Adrenal gland (tissue), 9 donors: ENCODE measurements at regions not wholly inside any gene's neighbourhood (a gene's known extent, or its start where the extent isn't known, plus 50 kb on each side); places are given as distances from the start of the nearest gene placed in this dataset.

Experiments used
- DNase-seq, 7 donors: peaks; one replicate each; pipeline ENCODE4 v3.0.0-alpha.2; 2019 to 2020
- H3K27ac ChIP-seq, 5 donors: fragments of 200-600 bp; sonication (generic) in 4 of 5; 1 replicate in 3 of 5; 2 replicates in 2 of 5; pipeline versions ENCODE4 v1.5.1 to v1.8.0; 2016 to 2020; ENCODE audit warnings: mild to moderate bottlenecking in 1 of 5
- H3K27me3 ChIP-seq: fragments of 200-600 bp; 2 replicates; pipeline ENCODE4 v1.8.0; 2021
- H3K36me3 ChIP-seq, 2 donors: fragments of 200-600 bp; replicated peaks in 1 of 2; 1 replicate in 1 of 2; 2 replicates in 1 of 2; pipeline versions ENCODE4 v1.5.1 to v1.8.0; 2018 to 2022
- H3K4me1 ChIP-seq, 2 donors: fragments of 200-600 bp; replicated peaks in 1 of 2; 1 replicate in 1 of 2; 2 replicates in 1 of 2; pipeline versions ENCODE4 v1.5.1 to v1.8.0; 2018 to 2021
- H3K4me3 ChIP-seq, 4 donors: fragments of 200-600 bp; sonication (generic) in 3 of 4; one replicate each; pipeline ENCODE4 v1.5.1; 2016 to 2018
- H3K9me3 ChIP-seq, 3 donors: fragments of 200-600 bp; sonication (generic) in 1 of 3; replicated peaks in 1 of 3; 1 replicate in 2 of 3; 2 replicates in 1 of 3; pipeline versions ENCODE4 v1.5.1 to v1.8.0; 2016 to 2021
- POLR2A ChIP-seq, 2 donors: fragments of 450-650 bp; IDR thresholded peaks; one replicate each; pipeline ENCODE4 v1.6.1; 2017; ENCODE audit warnings: antibody characterized with exemption in 2 of 2, mild to moderate bottlenecking in 2 of 2, moderate library complexity in 1 of 2
- WGBS, 4 donors: extraction: QIAGEN DNeasy Blood & Tissue Kit in 2 of 4; methylation state at CpG; one replicate each; pipeline versions ENCODE4 v1.1.5 to v1.1.7; 2013 to 2017; 5-methylcytosine and 5-hydroxymethylcytosine counted together
- intact Hi-C, 2 donors: fragments of 100-400 bp; cut with DNase I; formaldehyde crosslinking; loops; one replicate each; pipeline versions ENCODE4 v1.14.1 to v1.15.0; 2022 to 2023
- TF ChIP-seq, protein P1 (sequence below), 6 experiments: fragments of 450-650 bp in 4 of 6; fragments of 200-600 bp in 2 of 6; sonication (generic) in 1 of 6; IDR thresholded peaks; 1 replicate in 5 of 6; 2 replicates in 1 of 6; pipeline versions ENCODE4 v1.5.1 to v1.8.0; 2016 to 2021; ENCODE audit warnings: antibody characterized with exemption in 6 of 6, mild to moderate bottlenecking in 2 of 6, moderate library complexity in 1 of 6
- donor health status: healthy with polysubstance abuse.
- donor health status: Bipolar disorder and iron deficiency.
- donor health status: DM: yes; HTN: yes; CAD: no.
- donor health status: DM: no; HTN: no; CAD: no.
- donor health status: DM: no; HTN: no; CAD: no.

DNA sequence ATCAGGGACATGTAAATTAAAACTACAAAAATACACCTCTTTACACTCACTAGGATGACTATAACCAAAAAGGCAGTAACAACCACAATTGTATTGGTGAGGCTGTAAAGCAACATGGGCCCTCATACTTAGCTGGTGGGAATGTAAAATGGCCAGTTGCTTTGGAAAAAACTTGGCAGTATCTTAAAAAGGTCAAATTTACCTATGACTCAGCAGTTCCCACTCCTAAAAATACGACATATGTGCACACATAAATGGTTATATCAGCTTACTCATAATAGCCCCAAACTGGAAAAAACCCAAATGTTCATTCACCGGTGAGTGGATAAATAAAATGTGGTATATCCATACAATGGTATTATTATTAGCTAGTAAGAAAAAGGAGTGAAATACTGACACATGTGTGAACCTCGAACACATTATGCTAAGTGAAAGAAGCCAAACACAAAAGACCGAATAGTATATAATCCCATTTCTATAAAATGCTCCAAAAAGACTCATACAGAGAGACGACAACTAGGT lies 391.4 kb downstream of the NPIPA8 start:
- intact Hi-C loops = no loop called here
- DNase-seq = no peak
- no peak for TF ChIP-seq POLR2A (IDR thresholded peaks at IDR 0.05)
- TF ChIP-seq, protein P1, sequence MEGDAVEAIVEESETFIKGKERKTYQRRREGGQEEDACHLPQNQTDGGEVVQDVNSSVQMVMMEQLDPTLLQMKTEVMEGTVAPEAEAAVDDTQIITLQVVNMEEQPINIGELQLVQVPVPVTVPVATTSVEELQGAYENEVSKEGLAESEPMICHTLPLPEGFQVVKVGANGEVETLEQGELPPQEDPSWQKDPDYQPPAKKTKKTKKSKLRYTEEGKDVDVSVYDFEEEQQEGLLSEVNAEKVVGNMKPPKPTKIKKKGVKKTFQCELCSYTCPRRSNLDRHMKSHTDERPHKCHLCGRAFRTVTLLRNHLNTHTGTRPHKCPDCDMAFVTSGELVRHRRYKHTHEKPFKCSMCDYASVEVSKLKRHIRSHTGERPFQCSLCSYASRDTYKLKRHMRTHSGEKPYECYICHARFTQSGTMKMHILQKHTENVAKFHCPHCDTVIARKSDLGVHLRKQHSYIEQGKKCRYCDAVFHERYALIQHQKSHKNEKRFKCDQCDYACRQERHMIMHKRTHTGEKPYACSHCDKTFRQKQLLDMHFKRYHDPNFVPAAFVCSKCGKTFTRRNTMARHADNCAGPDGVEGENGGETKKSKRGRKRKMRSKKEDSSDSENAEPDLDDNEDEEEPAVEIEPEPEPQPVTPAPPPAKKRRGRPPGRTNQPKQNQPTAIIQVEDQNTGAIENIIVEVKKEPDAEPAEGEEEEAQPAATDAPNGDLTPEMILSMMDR (IDR thresholded peaks at IDR 0.05) = no peak

DNA sequence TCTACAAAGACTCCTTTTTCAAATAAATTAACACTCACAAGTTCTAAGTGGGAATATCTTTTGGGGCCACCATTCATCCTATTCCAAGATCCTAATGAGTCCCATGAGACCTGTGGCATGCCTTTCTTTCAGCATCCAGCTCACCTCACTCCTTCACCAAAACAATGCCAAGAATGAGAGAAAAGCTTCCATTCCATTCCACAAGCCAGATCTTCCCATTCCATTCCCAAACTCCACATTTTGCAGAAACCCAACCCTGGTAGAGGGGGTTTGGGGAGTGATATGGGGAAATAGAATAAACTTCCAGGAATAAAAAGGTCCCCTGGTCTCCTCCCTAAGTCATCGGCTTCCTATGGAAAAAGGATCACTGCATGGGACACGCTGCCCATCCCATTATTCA lies 392.2 kb downstream of the NPIPA8 start:
- H3K36me3 ChIP-seq = no peaks in the 10 kb centered on the region
- no peak overlapping the region for H3K27ac ChIP-seq
- DNase-seq = no peak
- TF ChIP-seq, protein P1 (IDR thresholded peaks at IDR 0.05) = no peak
- TF ChIP-seq POLR2A (IDR thresholded peaks at IDR 0.05) = no peak
- no peaks in the 10 kb centered on the region for H3K9me3 ChIP-seq
- intact Hi-C loops = no loop called here
- WGBS, 4 donors = 82 to 89% (median 85%) methylated on average over 2 of the region's 2 CpGs
- peaks cover 0 to 2% of the 10 kb centered on the region in 2 donors for H3K4me1 ChIP-seq
- no peak overlapping the region for H3K4me3 ChIP-seq
- H3K27me3 ChIP-seq = no peaks in the 10 kb centered on the region

More for the DNA sequence above, 391.4 kb downstream of the NPIPA8 start:
- no peak overlapping the region for H3K4me3 ChIP-seq
- H3K4me1 ChIP-seq = peaks cover 0 to 9% of the 10 kb centered on the region in 2 donors
- H3K27me3 ChIP-seq = no peaks in the 10 kb centered on the region
- H3K36me3 ChIP-seq = no peaks in the 10 kb centered on the region
- no peak overlapping the region for H3K27ac ChIP-seq
- H3K9me3 ChIP-seq = no peaks in the 10 kb centered on the region
- 75 to 80% (median 77%) methylated on average over 5 of the region's 5 CpGs for WGBS, 4 donors

DNA sequence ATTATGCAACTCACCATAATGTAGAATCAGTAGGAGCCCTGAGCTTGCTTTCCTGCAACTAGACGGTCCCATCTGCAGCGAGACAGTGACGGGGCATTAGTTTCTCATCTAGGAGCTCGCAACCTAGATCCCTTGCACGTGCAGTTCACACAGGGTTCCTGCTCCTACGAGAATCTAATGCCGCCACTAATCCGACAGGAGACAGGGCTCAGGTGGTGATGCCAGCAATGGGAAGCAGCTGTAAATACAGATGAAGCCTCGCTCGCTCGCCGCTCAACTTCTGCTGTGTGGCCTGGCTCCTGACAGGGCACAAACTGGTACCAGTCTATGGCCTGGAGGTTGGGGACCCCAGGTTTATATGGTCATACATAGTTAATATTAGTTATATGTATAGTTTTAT lies 394.5 kb downstream of the NPIPA8 start:
- no peaks in the 10 kb centered on the region for H3K36me3 ChIP-seq
- H3K4me3 ChIP-seq = no peak overlapping the region
- DNase-seq = no peak
- intact Hi-C loops = no loop called here
- no peaks in the 10 kb centered on the region for H3K9me3 ChIP-seq
- no peaks in the 10 kb centered on the region for H3K27me3 ChIP-seq
- no peak for TF ChIP-seq POLR2A (IDR thresholded peaks at IDR 0.05)
- TF ChIP-seq, protein P1 (IDR thresholded peaks at IDR 0.05) = no peak
- 81 to 92% (median 90%) methylated on average over 6 to 12 of the region's 12 CpGs for WGBS, 4 donors
- H3K27ac ChIP-seq = no peak overlapping the region
- H3K4me1 ChIP-seq = no peaks in the 10 kb centered on the region

DNA sequence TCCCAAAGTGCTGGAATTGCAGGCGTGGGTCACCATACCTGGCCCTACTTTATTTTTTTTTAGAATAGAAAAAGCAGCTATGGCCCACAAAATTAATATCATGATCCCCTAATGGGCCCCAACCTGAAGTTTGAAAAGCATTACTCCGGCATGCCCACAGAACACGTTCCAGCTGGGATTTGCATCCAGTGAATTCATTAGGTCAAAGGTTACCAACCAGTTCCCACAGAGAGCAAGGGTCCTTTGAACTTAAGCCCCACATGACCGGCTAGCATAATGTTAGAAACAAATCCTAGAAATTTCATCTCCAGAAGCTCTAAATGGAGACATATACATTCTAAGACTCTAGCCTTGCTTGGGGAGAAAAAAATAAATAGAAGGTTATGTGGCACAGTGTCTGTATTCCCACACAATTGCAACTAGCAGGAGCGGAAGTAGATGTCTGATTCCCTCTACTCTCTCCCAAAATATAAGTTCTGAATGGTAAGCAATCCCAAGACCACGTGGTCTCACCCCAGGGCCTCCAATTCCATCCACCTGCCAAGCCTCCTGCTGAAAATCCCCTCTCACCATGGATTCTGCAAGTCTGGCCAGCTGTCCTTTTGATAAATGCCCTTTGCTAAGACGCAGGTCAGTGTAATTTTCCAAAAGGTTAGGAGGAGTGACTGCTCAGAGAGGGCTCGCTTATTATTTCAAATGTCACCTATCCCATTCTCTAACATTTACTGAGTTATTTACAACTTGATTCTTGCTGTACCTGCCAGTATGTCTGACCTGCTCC lies 395.8 kb downstream of the NPIPA8 start:
- TF ChIP-seq, protein P1 (IDR thresholded peaks at IDR 0.05) = no peak
- no peak for TF ChIP-seq POLR2A (IDR thresholded peaks at IDR 0.05)
- Histone ChIP-seq H3K36me3 (no peaks in the 10 kb centered on the region), H3K27me3 (no peaks in the 10 kb centered on the region), H3K4me3 (no peak overlapping the region), H3K27ac (no peak overlapping the region), H3K4me1 (no peaks in the 10 kb centered on the region), H3K9me3 (no peaks in the 10 kb centered on the region)
- no peak for DNase-seq
- 56 to 71% (median 64%) methylated on average over 8 of the region's 8 CpGs for WGBS, 4 donors
- intact Hi-C loops = no loop called here
